GM12875 (cell line): ENCODE measurements at regions not wholly inside any gene's neighbourhood (a gene's known extent, or its start where the extent isn't known, plus 50 kb on each side); places are given as distances from the start of the nearest gene placed in this dataset.

Experiments used
- H3K4me3 ChIP-seq: one replicate; pipeline ENCODE4 v1.5.1; 2011; ENCODE audit warnings: low read depth, low read length, control low read depth
- CTCF ChIP-seq: IDR thresholded peaks from 2 replicates; pipeline ENCODE4 v1.5.1; 2011; ENCODE audit warnings: low read depth, mild to moderate bottlenecking, control low read depth, inconsistent platforms, low read length, moderate library complexity, borderline replicate concordance; ENCODE audit not compliant: insufficient read depth

- H3K4me3 ChIP-seq: no peak overlapping the region
- no peak for TF ChIP-seq CTCF
Measured at GRCh38 chr2:217220228-217221013, 360.6 kb upstream of the TNP1 start.

GRCh38 chr2:217219164-217219520 lies 359.3 kb upstream of the TNP1 start:
- TF ChIP-seq CTCF: no peak
- no peak overlapping the region for H3K4me3 ChIP-seq

GRCh38 chr2:217218269-217219163 lies 358.7 kb upstream of the TNP1 start:
- no peak for TF ChIP-seq CTCF
- H3K4me3 ChIP-seq: no peak overlapping the region

- no peak for TF ChIP-seq CTCF
- no peak overlapping the region for H3K4me3 ChIP-seq
Measured at GRCh38 chr2:217216982-217217381, 357.1 kb upstream of the TNP1 start.

- H3K4me3 ChIP-seq: no peak overlapping the region
- TF ChIP-seq CTCF: no peak
Measured at GRCh38 chr2:217216316-217216715, 356.5 kb upstream of the TNP1 start.

DNA sequence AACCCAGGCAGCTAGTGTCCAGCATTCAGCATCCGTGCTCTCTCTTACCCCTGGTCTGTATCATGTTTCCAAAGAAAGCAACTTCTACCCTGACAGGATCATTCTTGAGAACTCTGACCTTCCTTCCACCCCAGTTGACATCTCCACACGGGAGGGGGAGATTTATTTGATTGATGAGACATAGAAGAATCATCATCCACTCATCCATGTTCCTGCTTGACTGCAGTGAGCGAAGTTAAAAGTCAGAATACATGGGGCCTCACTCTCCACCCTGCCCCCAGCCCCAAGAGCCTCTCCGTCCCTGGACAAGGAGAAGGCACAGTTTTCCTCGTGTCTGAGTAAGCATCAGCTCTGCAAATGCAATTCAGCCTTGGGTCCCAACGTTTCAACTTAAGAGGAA lies 356.0 kb upstream of the TNP1 start:
- TF ChIP-seq CTCF: no peak
- H3K4me3 ChIP-seq: no peak overlapping the region
